GM19328 (cell line): ENCODE measurements at regions not wholly inside any gene's neighbourhood (a gene's known extent, or its start where the extent isn't known, plus 50 kb on each side); places are given as distances from the start of the nearest gene placed in this dataset.
A peak's percentile ranks its signal among the peaks of the same experiment; 100 is the strongest.

Experiments
- ATAC-seq: cut with Tn5 transposase; IDR thresholded peaks from one replicate; pipeline ENCODE4 v1.9.1; 2021; ENCODE audit warnings: mild to moderate bottlenecking, moderate library complexity; ENCODE audit not compliant: unreplicated experiment

DNA sequence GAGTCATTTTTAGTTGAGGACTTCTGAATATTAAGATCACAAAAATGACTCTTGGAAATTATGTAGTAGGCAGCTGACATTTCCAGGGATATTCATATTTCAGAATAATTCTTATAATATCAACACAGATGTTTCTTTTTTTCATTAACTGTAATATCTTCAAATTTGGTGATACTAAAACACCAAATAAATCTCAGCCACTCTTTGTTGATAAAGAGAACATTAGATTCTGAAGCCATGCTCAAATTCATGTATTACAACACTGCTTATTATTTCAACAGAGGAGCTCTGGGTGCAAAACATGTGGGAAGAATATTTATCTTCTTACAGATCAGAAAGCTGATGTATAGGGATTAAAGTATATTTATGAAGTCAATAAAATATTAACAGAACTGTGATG is 355.4 kb downstream of the CRPPA start:
- ATAC-seq: no peak

DNA sequence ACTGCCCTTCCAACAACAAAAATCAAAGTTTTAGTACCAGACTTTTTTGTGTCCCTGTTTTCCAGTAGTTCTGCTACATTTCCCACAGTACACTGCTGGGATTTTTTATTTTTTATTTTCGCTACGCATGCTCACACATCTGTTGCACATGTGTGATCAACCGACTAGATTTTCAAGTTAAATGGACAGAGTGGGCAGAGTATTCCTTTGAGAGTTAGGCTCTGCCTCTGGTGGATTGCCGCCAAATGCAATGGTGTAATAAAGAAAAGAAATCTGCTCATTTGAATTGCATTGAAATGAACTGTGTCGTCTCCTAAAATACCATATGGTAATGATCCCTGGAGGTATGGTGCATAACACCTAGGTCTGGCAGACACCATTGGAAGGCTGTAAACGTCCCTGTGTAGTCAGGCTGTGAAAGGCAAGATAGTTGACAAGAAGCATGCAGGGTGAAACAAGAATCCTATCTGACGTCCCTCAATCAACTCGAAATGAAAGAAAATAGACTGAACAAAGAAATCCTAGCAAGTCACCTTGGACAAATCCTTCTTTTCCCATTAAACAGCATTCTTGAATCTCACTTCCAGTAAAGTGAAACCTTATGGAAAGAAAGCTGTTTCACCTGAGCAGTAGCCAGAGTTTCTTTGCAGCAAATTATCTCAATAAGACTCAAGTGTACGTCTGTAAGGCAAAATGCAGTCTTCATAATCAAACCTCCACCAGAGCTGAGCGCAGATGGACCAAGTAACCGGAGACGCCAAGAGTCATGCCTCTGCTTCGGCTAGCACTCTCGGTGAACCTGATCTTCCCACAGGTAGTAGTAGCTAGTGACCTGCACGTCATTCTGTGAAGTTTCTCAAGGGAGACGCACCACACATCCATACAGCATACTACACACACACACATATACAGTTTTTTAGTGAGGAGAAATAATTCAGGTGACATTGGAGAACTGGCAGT is 357.3 kb downstream of the CRPPA start:
- ATAC-seq: no peak

GRCh38 chr7:16063221-16063620 is 358.1 kb downstream of the CRPPA start:
- no peak for ATAC-seq

- ATAC-seq: no peak
These were observed 359.1 kb downstream of the CRPPA start for GRCh38 chr7:16062269-16062668.

- ATAC-seq: no peak
These were observed 359.7 kb downstream of the CRPPA start for GRCh38 chr7:16061630-16062029.

DNA sequence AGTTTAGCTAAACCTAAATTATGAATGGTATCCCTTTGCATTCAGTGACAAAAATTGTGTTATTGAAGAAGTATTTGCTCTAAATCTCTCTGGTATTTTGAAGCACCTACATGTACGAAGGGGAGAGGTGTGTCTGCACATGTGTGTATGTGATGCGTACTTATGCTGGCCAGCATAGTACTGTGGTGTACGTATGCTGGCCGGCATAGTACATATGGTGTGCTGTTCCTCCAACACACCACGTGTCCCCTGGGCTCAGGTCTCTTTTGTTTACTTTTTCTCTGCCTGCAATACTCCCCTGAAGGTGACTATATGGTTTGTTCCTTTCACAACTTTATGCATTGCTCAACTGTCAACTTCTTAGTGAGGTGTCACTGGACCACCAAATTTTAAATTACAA is 360.3 kb downstream of the CRPPA start:
- no peak for ATAC-seq

- ATAC-seq: no peak
These were observed 360.8 kb downstream of the CRPPA start for GRCh38 chr7:16060502-16060901.

DNA sequence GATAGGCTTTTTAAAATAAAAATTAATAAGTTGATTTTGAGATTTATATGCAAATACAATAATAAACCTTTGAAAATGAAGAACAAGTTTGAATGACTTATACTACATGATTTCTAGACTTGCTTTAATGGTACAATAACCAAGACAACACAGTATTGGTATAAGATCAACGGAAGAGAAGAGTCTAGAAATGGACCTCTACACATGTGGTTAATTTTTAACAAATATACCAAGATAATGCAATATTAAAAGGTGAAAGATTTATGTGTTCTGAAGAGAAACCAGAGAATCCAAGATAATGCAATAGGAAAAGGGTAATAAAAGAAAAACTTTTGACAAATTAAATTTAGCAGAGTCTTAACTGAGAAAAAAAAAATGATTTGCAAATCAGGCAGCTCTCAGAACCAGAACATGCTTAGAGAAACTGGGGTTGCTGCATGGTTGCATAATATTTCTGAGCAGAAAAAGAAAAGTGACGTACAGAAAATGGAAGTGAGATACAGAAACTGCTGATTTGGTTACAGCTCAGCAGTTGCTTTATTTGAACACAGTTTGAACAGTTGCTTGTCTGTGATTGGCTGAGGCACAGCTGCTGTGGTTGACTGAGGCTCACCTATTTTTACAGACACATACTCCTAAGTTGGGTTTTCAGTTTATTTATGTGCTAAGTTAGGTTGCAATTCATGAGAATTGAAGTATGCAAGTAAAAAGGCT is 365.9 kb downstream of the CRPPA start:
- ATAC-seq: peak; percentile 79

DNA sequence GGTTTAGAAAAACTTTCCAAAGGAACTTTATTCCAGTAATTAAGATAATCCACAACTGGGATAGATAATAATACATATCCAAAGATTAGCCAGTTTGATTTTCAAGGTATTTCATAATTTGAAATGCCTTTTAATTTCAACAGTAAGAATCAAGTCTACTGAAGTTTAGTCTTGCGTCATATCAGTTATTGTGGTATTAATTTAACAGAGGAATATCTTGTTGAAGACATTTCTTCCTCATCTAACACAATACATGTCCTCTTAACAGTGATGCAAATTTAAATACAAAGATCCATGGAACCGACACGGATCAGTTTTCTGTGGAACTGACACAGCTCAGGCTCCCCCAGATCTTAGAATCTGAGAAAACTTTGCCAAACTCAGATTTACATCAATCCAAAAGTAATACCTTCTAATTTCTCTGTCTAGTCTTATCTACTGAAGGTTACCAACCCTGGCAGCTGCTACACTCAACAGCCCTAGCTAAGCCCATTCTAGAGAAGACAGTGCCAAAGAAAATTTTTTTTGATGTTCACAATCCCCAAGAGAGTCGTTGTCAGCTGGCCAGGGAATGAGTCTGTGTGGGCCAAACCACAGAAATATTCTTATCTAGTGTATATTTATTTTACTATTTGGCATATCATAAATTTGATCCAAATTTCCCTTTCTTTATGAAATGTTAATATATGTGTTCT is 365.2 kb upstream of the MEOX2 start:
- no peak for ATAC-seq

DNA sequence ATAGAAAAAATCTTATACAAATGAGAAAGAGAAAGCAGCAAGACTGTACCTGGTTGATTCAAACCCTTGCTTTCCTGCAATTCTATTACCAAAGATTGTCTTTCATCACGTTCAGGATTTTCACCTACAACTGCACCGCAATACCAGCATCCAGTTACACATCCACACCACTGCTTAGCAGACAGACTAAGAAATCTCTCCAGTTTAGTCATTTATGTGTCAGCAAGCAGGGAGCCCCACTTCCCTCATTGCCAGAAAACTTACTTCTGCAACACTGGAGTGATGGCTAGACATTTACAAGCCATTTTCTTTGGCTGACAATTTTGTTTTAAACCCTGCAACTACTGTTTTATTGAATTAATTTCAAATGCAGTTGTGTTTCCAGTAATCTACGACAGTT is 359.6 kb upstream of the MEOX2 start:
- no peak for ATAC-seq

DNA sequence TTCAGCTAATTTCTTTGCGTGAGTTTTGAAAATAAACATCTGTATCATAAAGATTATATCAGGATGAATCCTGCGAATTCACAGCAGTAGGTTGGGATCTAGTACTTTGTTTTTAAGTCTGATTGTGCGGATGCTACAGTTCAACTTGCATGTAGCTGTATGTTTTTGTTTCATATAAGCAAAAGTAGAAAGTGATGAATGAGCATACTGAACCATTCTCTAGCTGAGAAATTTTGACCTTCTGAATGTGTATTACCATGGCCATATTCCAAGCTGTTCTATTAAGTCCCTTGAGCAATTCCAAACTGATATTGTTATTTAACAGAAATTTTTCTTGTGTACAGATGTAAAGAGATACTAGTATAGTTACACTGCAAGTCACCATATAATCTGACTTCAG is 358.8 kb upstream of the MEOX2 start:
- ATAC-seq: no peak

GRCh38 chr7:16044645-16045044 is 358.2 kb upstream of the MEOX2 start:
- no peak for ATAC-seq

- ATAC-seq: no peak
These were observed 353.9 kb upstream of the MEOX2 start for GRCh38 chr7:16040346-16040745.

- ATAC-seq: no peak
These were observed 352.4 kb upstream of the MEOX2 start for GRCh38 chr7:16038906-16039305.

GRCh38 chr7:16035392-16035791 is 348.9 kb upstream of the MEOX2 start:
- ATAC-seq: no peak

DNA sequence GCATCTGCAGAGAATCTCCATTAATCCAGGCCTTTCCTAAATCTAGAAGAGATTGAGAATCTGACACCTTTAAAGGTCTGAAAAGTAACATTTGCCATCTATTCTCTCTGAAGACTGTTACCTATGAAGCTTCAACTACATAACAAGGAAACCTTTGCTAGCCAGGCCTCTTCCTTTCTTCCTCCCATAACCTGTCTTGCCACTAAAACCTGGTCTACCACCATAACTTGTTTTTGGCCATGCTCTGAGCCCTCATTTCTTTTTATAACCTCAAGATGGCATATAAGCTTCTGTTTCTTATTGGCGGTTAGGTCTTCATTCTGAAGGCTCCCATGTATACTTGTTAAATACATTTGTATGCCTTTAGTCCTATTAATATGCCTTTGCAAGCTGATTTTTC is 348.4 kb upstream of the MEOX2 start:
- no peak for ATAC-seq

DNA sequence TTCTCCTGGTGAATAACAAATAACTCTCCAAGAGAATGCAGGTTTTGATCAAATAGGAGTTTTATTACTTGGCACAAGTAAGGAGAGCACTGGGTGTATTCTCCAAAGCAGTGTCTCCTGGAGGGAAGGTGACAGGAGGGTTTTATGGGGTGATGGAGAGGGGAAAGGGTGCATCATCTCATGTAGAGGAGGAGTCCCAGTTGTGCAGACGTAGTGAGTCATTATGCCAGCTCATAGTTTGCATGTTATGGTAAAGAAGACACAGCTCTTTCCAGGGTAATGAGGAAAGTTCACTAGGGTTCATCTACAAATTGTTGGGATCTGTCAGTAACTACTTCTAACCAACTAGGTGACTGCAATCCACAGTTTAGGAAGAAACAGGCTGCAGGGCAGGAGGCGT is 347.9 kb upstream of the MEOX2 start:
- no peak for ATAC-seq

GRCh38 chr7:16033233-16033632 is 346.8 kb upstream of the MEOX2 start:
- ATAC-seq: no peak

- ATAC-seq: no peak
These were observed 342.2 kb upstream of the MEOX2 start for GRCh38 chr7:16028636-16029035.

DNA sequence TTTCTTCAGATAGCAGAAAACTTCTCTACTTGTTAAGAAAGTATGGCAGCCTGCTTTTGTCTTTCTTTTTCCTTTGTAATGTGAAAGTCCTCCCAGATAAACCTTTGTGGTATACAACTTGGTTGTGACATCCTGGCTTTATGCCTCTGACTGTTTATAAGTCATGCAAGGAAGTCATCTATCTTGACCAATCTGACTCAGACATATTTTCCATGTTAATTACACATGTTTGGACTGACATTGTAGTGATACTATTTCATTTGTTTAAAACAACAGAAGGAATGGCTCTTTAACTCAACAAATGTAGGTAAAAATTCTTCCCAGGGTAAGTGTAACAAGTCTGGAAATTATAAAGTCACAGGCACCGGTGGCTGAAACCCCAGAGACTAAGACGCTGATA is 341.6 kb upstream of the MEOX2 start:
- no peak for ATAC-seq

DNA sequence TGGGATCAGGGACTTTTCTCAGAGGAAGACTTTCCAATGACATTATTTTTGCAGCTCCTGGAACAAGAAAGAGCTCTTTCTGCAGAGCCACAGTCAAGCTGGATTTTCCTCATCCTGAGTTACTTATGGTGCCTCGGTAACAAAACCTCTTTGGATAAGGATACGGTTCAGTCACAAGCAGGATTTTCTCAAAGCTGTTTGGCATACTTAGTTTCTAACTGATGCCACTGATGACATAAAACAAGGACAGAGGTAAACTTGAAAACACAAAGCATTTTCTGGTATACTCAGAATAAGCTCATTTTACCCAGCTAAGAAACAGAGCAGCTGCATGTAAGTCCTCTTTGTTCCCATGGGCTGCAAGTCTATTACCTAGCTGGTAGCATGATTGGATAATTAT is 340.9 kb upstream of the MEOX2 start:
- no peak for ATAC-seq
